ENCODE measurements at regions not wholly inside any gene's neighbourhood (a gene's known extent, or its start where the extent isn't known, plus 50 kb on each side); places are given as distances from the start of the nearest gene placed in this dataset.

DNA sequence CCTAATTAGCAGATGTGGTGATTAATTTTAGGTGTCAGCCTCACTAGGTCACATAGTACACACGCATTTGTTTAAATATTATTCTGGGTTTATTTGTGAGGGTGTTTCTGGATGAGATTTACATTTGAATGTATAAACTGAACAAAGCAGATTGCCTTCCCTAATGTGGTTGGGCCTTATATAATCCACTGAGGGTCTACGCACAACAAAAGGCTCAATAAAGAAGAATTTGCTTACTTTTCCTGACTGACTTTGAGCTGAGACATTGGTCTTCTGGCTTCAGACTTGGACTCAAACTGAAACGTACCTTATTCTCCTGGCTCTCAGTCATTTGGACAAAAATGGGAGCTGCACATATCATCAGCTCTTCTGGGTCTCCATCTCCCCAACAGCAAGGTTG is 1132.3 kb upstream of the FLRT2 start:
- CTCF ChIA-PET: no interaction called here
- Histone ChIP-seq H3K4me3 (ENCODE audit: low read depth, low read length) (no peak overlapping the region), H3K4me1 (ENCODE audit: control insufficient read depth, insufficient read depth, low read length) (no peaks in the 10 kb centered on the region), H3K36me3 (ENCODE audit: control insufficient read depth in 2 of 2, insufficient read depth in 1 of 2, low read length in 2 of 2) (no peaks in the 10 kb centered on the region), H3K27ac (ENCODE audit: extremely low read depth, low read depth, low read length) (no peak overlapping the region), H3K9me3 (ENCODE audit: control insufficient read depth, insufficient read depth, low read depth, low read length) (no peaks in the 10 kb centered on the region)
- POLR2A ChIA-PET: no interaction called here
- TF ChIP-seq, protein P1, sequence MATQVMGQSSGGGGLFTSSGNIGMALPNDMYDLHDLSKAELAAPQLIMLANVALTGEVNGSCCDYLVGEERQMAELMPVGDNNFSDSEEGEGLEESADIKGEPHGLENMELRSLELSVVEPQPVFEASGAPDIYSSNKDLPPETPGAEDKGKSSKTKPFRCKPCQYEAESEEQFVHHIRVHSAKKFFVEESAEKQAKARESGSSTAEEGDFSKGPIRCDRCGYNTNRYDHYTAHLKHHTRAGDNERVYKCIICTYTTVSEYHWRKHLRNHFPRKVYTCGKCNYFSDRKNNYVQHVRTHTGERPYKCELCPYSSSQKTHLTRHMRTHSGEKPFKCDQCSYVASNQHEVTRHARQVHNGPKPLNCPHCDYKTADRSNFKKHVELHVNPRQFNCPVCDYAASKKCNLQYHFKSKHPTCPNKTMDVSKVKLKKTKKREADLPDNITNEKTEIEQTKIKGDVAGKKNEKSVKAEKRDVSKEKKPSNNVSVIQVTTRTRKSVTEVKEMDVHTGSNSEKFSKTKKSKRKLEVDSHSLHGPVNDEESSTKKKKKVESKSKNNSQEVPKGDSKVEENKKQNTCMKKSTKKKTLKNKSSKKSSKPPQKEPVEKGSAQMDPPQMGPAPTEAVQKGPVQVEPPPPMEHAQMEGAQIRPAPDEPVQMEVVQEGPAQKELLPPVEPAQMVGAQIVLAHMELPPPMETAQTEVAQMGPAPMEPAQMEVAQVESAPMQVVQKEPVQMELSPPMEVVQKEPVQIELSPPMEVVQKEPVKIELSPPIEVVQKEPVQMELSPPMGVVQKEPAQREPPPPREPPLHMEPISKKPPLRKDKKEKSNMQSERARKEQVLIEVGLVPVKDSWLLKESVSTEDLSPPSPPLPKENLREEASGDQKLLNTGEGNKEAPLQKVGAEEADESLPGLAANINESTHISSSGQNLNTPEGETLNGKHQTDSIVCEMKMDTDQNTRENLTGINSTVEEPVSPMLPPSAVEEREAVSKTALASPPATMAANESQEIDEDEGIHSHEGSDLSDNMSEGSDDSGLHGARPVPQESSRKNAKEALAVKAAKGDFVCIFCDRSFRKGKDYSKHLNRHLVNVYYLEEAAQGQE (tag by site-specific recombination; IDR thresholded peaks at IDR 0.05): no peak
- no peak for TF ChIP-seq ZNF785 (tag by site-specific recombination; IDR thresholded peaks at IDR 0.05)
- TF ChIP-seq ZFHX2 (tag by site-specific recombination; conservative IDR thresholded peaks at IDR 0.05): no peak
- TF ChIP-seq ZNF792 (tag by site-specific recombination; IDR thresholded peaks at IDR 0.05): no peak
- TF ChIP-seq, protein P2, sequence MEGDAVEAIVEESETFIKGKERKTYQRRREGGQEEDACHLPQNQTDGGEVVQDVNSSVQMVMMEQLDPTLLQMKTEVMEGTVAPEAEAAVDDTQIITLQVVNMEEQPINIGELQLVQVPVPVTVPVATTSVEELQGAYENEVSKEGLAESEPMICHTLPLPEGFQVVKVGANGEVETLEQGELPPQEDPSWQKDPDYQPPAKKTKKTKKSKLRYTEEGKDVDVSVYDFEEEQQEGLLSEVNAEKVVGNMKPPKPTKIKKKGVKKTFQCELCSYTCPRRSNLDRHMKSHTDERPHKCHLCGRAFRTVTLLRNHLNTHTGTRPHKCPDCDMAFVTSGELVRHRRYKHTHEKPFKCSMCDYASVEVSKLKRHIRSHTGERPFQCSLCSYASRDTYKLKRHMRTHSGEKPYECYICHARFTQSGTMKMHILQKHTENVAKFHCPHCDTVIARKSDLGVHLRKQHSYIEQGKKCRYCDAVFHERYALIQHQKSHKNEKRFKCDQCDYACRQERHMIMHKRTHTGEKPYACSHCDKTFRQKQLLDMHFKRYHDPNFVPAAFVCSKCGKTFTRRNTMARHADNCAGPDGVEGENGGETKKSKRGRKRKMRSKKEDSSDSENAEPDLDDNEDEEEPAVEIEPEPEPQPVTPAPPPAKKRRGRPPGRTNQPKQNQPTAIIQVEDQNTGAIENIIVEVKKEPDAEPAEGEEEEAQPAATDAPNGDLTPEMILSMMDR (tag by site-specific recombination; IDR thresholded peaks at IDR 0.05): no peak
- no peak for TF ChIP-seq ZNF777 (tag by site-specific recombination; IDR thresholded peaks at IDR 0.05; ENCODE audit: borderline replicate concordance)
- no peak for TF ChIP-seq ZNF23 (tag by site-specific recombination; IDR thresholded peaks at IDR 0.05; ENCODE audit: borderline replicate concordance)
- TF ChIP-seq, protein P3, sequence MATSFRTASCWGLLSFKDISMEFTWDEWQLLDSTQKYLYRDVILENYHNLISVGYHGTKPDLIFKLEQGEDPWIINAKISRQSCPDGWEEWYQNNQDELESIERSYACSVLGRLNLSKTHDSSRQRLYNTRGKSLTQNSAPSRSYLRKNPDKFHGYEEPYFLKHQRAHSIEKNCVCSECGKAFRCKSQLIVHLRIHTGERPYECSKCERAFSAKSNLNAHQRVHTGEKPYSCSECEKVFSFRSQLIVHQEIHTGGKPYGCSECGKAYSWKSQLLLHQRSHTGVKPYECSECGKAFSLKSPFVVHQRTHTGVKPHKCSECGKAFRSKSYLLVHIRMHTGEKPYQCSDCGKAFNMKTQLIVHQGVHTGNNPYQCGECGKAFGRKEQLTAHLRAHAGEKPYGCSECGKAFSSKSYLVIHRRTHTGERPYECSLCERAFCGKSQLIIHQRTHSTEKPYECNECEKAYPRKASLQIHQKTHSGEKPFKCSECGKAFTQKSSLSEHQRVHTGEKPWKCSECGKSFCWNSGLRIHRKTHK (tag by site-specific recombination; IDR thresholded peaks at IDR 0.05): no peak
- no peak for TF ChIP-seq ZNF24 (tag by site-specific recombination; IDR thresholded peaks at IDR 0.05)
- no peak for TF ChIP-seq KLF1 (tag by site-specific recombination; IDR thresholded peaks at IDR 0.05)
- no peak for TF ChIP-seq ZNF776 (tag by site-specific recombination; IDR thresholded peaks at IDR 0.05; ENCODE audit: borderline replicate concordance)
- TF ChIP-seq ZNF560 (tag by site-specific recombination; IDR thresholded peaks at IDR 0.05; ENCODE audit: borderline replicate concordance): no peak
- TF ChIP-seq, protein P4, sequence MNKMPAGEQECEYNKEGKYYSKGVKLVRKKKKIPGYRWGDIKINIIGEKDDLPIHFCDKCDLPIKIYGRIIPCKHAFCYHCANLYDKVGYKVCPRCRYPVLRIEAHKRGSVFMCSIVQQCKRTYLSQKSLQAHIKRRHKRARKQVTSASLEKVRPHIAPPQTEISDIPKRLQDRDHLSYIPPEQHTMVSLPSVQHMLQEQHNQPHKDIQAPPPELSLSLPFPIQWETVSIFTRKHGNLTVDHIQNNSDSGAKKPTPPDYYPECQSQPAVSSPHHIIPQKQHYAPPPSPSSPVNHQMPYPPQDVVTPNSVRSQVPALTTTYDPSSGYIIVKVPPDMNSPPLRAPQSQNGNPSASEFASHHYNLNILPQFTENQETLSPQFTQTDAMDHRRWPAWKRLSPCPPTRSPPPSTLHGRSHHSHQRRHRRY (tag by site-specific recombination; IDR thresholded peaks at IDR 0.05): no peak
- no peak for TF ChIP-seq ZNF660 (tag by site-specific recombination; IDR thresholded peaks at IDR 0.05)

DNA sequence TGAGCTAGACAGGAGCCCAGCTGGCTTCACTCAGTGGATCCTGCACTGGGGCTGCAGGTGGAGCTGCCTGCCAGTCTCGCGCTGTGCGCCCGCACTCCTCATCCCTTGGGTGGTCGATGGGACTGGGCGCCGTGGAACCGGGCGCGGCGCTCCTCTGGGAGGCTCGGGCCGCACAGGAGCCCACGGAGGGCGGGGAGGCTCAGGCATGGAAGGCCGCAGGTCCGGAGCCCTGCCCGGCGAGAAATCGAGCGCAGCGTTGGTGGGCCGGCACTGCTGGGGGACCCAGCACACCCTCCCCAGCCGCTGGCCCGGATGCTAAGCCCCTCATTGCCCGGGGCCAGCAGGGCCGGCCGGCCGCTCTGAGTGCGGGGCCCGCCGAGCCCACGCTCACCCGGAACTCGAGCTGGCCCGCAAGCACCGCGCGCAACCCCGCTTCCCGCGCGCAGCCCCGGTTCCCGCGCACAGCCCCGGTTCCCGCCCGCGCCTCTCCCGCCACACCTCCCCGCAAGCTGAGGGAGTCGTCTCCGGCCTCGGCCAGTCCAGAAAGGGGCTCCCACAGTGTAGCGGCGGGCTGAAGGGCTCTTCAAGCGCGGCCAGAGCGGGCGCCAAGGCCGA is 1130.5 kb upstream of the FLRT2 start:
- Histone ChIP-seq H3K36me3 (ENCODE audit: control insufficient read depth in 2 of 2, insufficient read depth in 1 of 2, low read length in 2 of 2) (no peaks in the 10 kb centered on the region), H3K27ac (ENCODE audit: extremely low read depth, low read depth, low read length) (no peak overlapping the region), H3K4me1 (ENCODE audit: control insufficient read depth, insufficient read depth, low read length) (no peaks in the 10 kb centered on the region), H3K4me3 (ENCODE audit: low read depth, low read length) (no peak overlapping the region), H3K9me3 (ENCODE audit: control insufficient read depth, insufficient read depth, low read depth, low read length) (no peaks in the 10 kb centered on the region)
- ChIA-PET POLR2A (no interaction called here), CTCF (no interaction called here)
- TF ChIP-seq GLI2 (tag by site-specific recombination; IDR thresholded peaks at IDR 0.05; ENCODE audit: borderline replicate concordance, low read depth): no peak
- TF ChIP-seq GLI4 (tag by site-specific recombination; IDR thresholded peaks at IDR 0.05): no peak
- no peak for TF ChIP-seq ZNF629 (tag by site-specific recombination; IDR thresholded peaks at IDR 0.05)
- no peak for TF ChIP-seq ZBTB21 (tag by site-specific recombination; IDR thresholded peaks at IDR 0.05)
- TF ChIP-seq, protein P5, sequence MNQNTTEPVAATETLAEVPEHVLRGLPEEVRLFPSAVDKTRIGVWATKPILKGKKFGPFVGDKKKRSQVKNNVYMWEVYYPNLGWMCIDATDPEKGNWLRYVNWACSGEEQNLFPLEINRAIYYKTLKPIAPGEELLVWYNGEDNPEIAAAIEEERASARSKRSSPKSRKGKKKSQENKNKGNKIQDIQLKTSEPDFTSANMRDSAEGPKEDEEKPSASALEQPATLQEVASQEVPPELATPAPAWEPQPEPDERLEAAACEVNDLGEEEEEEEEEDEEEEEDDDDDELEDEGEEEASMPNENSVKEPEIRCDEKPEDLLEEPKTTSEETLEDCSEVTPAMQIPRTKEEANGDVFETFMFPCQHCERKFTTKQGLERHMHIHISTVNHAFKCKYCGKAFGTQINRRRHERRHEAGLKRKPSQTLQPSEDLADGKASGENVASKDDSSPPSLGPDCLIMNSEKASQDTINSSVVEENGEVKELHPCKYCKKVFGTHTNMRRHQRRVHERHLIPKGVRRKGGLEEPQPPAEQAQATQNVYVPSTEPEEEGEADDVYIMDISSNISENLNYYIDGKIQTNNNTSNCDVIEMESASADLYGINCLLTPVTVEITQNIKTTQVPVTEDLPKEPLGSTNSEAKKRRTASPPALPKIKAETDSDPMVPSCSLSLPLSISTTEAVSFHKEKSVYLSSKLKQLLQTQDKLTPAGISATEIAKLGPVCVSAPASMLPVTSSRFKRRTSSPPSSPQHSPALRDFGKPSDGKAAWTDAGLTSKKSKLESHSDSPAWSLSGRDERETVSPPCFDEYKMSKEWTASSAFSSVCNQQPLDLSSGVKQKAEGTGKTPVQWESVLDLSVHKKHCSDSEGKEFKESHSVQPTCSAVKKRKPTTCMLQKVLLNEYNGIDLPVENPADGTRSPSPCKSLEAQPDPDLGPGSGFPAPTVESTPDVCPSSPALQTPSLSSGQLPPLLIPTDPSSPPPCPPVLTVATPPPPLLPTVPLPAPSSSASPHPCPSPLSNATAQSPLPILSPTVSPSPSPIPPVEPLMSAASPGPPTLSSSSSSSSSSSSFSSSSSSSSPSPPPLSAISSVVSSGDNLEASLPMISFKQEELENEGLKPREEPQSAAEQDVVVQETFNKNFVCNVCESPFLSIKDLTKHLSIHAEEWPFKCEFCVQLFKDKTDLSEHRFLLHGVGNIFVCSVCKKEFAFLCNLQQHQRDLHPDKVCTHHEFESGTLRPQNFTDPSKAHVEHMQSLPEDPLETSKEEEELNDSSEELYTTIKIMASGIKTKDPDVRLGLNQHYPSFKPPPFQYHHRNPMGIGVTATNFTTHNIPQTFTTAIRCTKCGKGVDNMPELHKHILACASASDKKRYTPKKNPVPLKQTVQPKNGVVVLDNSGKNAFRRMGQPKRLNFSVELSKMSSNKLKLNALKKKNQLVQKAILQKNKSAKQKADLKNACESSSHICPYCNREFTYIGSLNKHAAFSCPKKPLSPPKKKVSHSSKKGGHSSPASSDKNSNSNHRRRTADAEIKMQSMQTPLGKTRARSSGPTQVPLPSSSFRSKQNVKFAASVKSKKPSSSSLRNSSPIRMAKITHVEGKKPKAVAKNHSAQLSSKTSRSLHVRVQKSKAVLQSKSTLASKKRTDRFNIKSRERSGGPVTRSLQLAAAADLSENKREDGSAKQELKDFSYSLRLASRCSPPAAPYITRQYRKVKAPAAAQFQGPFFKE (tag by site-specific recombination; IDR thresholded peaks at IDR 0.05; ENCODE audit: borderline replicate concordance): no peak
- no peak for TF ChIP-seq ZNF223 (tag by site-specific recombination; IDR thresholded peaks at IDR 0.05)
